ENCODE measurements at regions not wholly inside any gene's neighbourhood (a gene's known extent, or its start where the extent isn't known, plus 50 kb on each side); places are given as distances from the start of the nearest gene placed in this dataset.
"Not testable (repeated sequence)": the region's sequence is repeated elsewhere in the genome, so short reads cannot be mapped to it uniquely, and the experiment has no call there.

- H3K36me3 Mint-ChIP-seq (ENCODE audit: low read depth), result no peaks in the 10 kb centered on the region
- no peaks in the 10 kb centered on the region for H3K4me1 Mint-ChIP-seq (ENCODE audit: low read depth)
- peaks cover 48% of the 10 kb centered on the region for H3K27me3 Mint-ChIP-seq (ENCODE audit: low read depth)
- H3K4me3 Mint-ChIP-seq (ENCODE audit: unreplicated experiment), result no peak overlapping the region
- no peak for DNase-seq (ENCODE audit: low spot score)
- no peak overlapping the region for H3K27ac Mint-ChIP-seq (ENCODE audit: unreplicated experiment)
- H3K9me3 Mint-ChIP-seq (ENCODE audit: low read depth), result no peaks in the 10 kb centered on the region
- no peak for TF ChIP-seq CTCF (IDR thresholded peaks at IDR 0.05)
Measured at GRCh38 chr1:30102605-30103004, 620.8 kb downstream of the MATN1 start.

GRCh38 chr1:30101487-30102227 lies 621.7 kb downstream of the MATN1 start:
- no peak for TF ChIP-seq CTCF (IDR thresholded peaks at IDR 0.05)
- H3K4me1 Mint-ChIP-seq (ENCODE audit: low read depth), result no peaks in the 10 kb centered on the region
- H3K36me3 Mint-ChIP-seq (ENCODE audit: low read depth), result no peaks in the 10 kb centered on the region
- DNase-seq (ENCODE audit: low spot score), result peak; percentile 53
- no peak overlapping the region for H3K27ac Mint-ChIP-seq (ENCODE audit: unreplicated experiment)
- H3K4me3 Mint-ChIP-seq (ENCODE audit: unreplicated experiment), result no peak overlapping the region
- H3K9me3 Mint-ChIP-seq (ENCODE audit: low read depth), result no peaks in the 10 kb centered on the region
- H3K27me3 Mint-ChIP-seq (ENCODE audit: low read depth), result peaks cover 40% of the 10 kb centered on the region

DNA sequence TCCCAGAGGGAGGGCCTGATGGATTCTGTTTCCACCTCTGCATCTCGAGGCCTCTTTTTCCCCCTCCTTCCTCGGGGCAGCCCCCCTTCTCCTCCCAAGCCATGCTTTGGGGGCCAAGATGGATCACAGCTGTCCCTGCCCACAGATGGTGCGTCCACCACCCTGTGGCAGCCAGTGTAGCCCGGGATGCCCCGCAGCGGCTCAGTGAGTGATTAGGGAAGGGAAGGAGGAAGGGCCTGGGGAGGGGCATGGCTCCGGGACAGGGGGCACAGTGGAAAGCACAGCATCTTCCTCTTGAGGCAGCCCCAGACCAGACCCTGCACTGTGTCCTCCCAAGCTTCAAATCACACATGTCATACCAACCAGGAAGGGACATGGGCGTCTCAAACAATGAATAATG lies 622.4 kb downstream of the MATN1 start:
- Mint-ChIP-seq H3K27me3 (ENCODE audit: low read depth) (peaks cover 39% of the 10 kb centered on the region), H3K4me1 (ENCODE audit: low read depth) (no peaks in the 10 kb centered on the region), H3K4me3 (ENCODE audit: unreplicated experiment) (no peak overlapping the region), H3K27ac (ENCODE audit: unreplicated experiment) (no peak overlapping the region), H3K36me3 (ENCODE audit: low read depth) (no peaks in the 10 kb centered on the region), H3K9me3 (ENCODE audit: low read depth) (no peaks in the 10 kb centered on the region)
- peak; percentile 42 for DNase-seq (ENCODE audit: low spot score)
- no peak for TF ChIP-seq CTCF (IDR thresholded peaks at IDR 0.05)

- Mint-ChIP-seq H3K4me3 (ENCODE audit: unreplicated experiment) (no peak overlapping the region), H3K9me3 (ENCODE audit: low read depth) (no peaks in the 10 kb centered on the region), H3K4me1 (ENCODE audit: low read depth) (no peaks in the 10 kb centered on the region), H3K36me3 (ENCODE audit: low read depth) (no peaks in the 10 kb centered on the region), H3K27ac (ENCODE audit: unreplicated experiment) (no peak overlapping the region), H3K27me3 (ENCODE audit: low read depth) (peaks cover 33% of the 10 kb centered on the region)
- peak; percentile 48 for DNase-seq (ENCODE audit: low spot score)
- TF ChIP-seq CTCF (IDR thresholded peaks at IDR 0.05), result no peak
Measured at GRCh38 chr1:30100524-30100862, 622.9 kb downstream of the MATN1 start.

DNA sequence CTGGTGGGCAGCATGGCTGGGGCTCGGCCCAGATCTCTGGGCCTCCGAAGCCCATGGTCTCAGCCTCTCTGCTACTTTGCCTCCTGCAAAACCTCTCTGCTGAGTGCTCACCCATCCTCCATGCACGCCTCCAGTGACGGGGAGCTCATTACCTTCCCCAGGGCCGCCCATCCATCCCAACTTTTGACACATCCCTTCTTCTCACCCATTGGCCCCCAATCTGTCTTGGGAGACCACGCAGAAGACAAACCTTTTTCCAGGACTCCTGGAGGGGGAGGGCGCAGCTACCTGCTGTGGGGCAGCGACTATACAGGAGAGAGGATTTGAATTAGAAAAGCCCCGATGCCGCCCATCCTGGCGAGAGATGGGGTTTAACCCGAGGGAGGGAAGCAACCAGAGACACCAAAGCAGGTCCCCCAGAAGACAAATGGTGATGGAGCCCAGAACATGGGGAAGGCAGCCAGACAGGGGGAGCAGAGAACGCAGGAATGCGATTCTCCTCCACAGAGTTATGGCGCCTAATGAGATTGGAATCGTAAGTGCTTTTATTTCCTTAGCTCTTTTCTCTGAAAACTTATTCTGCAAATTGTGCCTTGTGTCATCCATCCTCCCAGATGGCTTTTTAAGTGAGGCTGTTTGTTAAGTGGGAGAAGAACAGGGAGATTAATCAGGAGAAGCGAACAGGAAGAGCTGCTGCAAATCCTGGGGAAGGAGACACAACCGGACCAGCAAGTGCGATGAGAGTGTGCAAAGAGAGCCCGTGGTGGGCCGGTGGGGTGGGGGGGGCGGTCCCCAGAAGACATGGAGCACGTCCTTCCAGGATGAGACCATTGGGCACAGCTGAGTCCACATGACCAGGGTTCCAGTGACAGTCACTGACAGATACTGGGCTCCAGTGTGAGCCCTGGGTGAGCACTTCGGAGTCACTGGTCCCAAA lies 623.5 kb downstream of the MATN1 start:
- no peak for TF ChIP-seq CTCF (IDR thresholded peaks at IDR 0.05)
- Mint-ChIP-seq H3K36me3 (ENCODE audit: low read depth) (no peaks in the 10 kb centered on the region), H3K4me3 (ENCODE audit: unreplicated experiment) (no peak overlapping the region)

DNA sequence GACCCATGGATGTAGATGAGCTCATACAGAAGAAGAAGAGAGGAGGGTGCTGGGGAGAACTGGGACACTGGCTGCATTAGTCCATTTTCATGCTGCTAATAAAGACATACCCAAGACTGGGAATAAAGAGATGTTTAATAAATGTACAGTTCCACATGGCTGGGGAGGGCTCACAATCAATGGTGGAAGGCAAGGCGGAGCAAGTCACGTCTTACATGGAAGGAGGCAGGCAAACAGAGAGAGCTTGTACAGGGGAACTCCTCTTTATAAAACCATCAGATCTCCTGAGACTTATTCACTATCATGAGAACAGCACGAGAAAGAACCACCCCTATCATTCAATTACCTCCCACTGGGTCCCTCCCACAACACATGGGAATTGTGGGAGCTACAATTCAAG lies 625.5 kb downstream of the MATN1 start:
- H3K9me3 Mint-ChIP-seq (ENCODE audit: low read depth); H3K4me3 Mint-ChIP-seq (ENCODE audit: unreplicated experiment); H3K4me1 Mint-ChIP-seq (ENCODE audit: low read depth); H3K27ac Mint-ChIP-seq (ENCODE audit: unreplicated experiment); H3K36me3 Mint-ChIP-seq (ENCODE audit: low read depth); DNase-seq (ENCODE audit: low spot score): not testable (repeated sequence)
- peaks cover 15% of the 10 kb centered on the region for H3K27me3 Mint-ChIP-seq (ENCODE audit: low read depth)

More for the DNA sequence above, 623.5 kb downstream of the MATN1 start:
- peak; percentile 69 for DNase-seq (ENCODE audit: low spot score)
- Mint-ChIP-seq H3K27me3 (ENCODE audit: low read depth) (peaks cover 27% of the 10 kb centered on the region), H3K4me1 (ENCODE audit: low read depth) (no peaks in the 10 kb centered on the region), H3K27ac (ENCODE audit: unreplicated experiment) (no peak overlapping the region), H3K9me3 (ENCODE audit: low read depth) (no peaks in the 10 kb centered on the region)
